Left renal pelvis (tissue), 4 donors: ENCODE measurements at regions not wholly inside any gene's neighbourhood (a gene's known extent, or its start where the extent isn't known, plus 50 kb on each side); places are given as distances from the start of the nearest gene placed in this dataset.
"Not testable (repeated sequence)": the region's sequence is repeated elsewhere in the genome, so short reads cannot be mapped to it uniquely, and the experiment has no call there.

Experiments used
- DNase-seq, 4 donors: peaks; one replicate each; pipeline ENCODE4 v3.0.0-alpha.2; 2013; ENCODE audit warnings: low read depth in 4 of 4, low spot score in 3 of 4

- DNase-seq: no peak
These were observed 62.9 kb upstream of the ZNF217 start for GRCh38 chr20:53656293-53657202.

- DNase-seq: no peak
These were observed 62.1 kb upstream of the ZNF217 start for GRCh38 chr20:53655625-53656292.

- no peak for DNase-seq
These were observed 61.4 kb upstream of the ZNF217 start for GRCh38 chr20:53654932-53655624.

GRCh38 chr20:53654521-53654920, 60.9 kb upstream of the ZNF217 start:
- not testable (repeated sequence) for DNase-seq

- DNase-seq: no peak
These were observed 59.3 kb upstream of the ZNF217 start for GRCh38 chr20:53652859-53653517.

- DNase-seq: no peak
These were observed 58.6 kb upstream of the ZNF217 start for GRCh38 chr20:53652090-53652858.

- DNase-seq: not testable (repeated sequence)
These were observed 55.9 kb upstream of the ZNF217 start for GRCh38 chr20:53649493-53649892.

GRCh38 chr20:53647286-53647821, 53.7 kb upstream of the ZNF217 start:
- DNase-seq: no peak

- DNase-seq: no peak
These were observed 52.9 kb upstream of the ZNF217 start for GRCh38 chr20:53646550-53646949.

GRCh38 chr20:53645582-53645897, 51.9 kb upstream of the ZNF217 start:
- no peak for DNase-seq

GRCh38 chr20:53644108-53644507, 50.5 kb upstream of the ZNF217 start:
- DNase-seq: not testable (repeated sequence)
